ENCODE measurements at regions not wholly inside any gene's neighbourhood (a gene's known extent, or its start where the extent isn't known, plus 50 kb on each side); places are given as distances from the start of the nearest gene placed in this dataset.

DNA sequence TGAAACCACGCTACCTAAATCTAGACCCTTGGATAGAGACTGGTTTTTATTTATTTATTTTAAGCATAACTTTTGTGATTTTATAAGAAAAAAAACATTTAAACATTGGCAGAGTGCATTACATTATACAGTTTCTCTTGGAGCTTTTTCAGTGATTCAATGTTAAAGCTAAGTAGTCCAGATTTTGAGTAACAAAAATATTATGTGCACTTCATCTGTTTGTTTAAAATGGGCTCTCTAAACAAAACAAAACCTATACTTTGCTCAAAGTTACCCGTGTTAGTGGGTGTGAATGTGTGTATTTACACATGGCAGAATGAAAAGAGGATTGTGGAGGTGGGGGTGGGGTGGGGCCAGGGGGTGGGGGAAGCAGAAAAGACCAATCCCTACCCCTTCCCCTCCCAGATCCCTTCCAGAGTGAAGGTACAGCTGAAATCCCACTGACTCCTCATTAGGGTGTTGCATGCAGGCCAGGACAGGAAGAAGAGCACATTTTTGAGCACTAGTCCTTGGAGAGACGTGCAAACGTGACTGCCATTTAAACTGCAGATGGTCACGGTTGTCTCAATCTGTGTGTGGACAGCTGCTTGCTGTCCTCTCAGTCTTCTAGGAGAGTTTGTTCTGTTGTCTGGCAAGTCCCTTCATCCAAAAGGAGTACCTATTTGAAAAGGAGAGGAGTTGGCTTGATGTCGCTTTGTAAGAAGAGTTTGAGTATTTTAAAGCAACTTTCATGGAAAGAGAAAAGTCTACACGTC is 303.0 kb downstream of the ICOS start:
- no peak for DNase-seq

DNA sequence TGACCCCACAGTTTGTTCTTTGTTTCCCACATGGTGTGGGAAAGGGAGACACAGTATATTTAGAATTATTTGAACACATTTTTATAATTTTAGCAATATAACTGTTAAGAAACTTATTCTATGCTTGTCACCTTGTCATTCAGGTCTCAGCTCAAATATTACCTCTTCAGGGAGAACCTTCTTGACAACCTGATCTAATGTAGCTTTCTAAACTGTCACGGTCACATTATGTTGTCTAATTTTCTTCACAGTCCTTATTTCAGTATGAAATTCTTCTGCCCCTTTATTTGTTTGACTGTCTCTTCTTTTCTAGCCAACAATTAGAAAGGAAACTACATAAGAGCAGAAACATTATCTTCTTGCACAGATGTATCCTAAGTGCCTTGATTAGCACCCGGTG is 304.3 kb upstream of the PARD3B start:
- no peak for DNase-seq

GRCh38 chr2:204249437-204249836 is 295.8 kb upstream of the PARD3B start:
- no peak for DNase-seq

GRCh38 chr2:204250692-204251091 is 294.6 kb upstream of the PARD3B start:
- DNase-seq: no peak

DNA sequence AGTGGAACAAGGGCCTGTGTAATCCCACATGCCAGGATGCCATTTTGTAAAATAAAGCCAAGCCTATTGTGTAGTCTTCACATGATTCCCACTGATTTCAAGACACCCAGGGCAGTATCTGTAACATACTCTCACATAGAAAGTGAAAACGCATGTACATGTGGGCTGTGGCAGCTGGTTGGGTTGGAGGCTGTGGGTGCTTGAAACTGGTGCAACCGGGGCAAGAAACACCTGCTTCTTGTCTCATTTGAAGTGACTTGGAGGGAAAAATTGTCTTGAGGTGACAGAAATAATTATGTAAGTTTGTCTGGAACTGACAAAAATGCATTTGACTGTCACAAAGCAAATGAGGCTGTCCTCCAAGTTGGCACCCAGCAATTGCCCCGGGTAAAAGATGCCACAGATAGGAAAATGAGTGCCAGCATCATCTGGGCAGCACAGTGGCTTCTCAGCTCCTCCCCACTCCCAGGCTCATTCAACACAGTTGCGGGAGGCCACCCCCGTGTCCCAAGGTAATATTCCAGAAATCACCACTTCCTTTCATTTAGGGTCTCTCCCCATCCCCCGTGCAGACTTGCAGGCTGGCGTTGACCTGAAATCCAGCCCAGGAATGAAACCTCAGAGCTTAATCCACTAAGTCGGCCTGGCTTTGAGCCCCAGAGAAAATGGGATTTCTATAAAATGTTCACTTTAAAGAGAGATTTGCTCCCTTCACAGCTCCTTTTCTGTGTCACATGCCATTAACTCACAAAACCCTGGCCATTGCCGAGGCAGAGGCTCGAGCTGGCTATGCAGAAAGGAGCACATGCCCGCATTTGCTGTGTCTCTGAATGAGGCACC is 293.9 kb upstream of the PARD3B start:
- no peak for DNase-seq

DNA sequence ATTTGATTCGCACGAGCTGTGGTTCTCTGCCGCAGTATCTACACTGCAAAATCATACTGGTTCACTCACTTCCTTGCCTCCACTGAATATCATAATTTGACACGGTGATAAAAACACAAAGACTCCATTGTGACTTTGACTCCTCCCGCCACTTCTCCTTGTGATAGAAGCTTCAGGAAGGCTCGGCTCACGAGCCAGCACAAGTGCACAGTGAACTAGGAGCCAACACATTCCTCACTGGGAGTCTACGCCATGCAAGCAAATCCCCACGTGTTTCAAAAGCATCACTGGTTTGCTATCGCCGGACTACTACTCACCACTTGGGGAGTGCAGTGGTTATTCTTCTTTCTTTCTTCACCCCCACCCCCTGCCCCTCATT is 293.3 kb upstream of the PARD3B start:
- no peak for DNase-seq

DNA sequence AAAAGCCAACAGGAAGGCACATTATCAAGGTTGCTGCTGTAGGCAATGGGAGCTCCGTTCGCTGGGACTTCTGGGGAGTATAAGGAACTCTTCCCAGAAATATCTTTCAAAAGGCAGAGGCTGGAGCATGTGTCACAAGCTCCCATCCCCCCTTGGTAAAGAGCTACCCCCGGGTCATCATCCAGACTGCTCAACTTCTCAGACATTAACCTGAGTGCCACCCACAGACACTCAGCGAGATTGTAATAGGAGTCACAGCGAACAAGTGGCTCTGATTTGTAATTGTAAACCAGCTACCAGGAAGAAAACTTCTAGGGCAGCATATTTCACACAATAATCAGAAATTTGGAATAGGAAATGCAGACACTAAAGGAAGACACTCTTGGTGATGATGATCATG is 290.2 kb upstream of the PARD3B start:
- no peak for DNase-seq

- DNase-seq: no peak
Observed at GRCh38 chr2:204255526-204255925, 289.7 kb upstream of the PARD3B start.

GRCh38 chr2:204257781-204258180 is 287.5 kb upstream of the PARD3B start:
- no peak for DNase-seq

GRCh38 chr2:204258890-204259289 is 286.4 kb upstream of the PARD3B start:
- no peak for DNase-seq

GRCh38 chr2:204260162-204260877 is 285.0 kb upstream of the PARD3B start:
- no peak for DNase-seq

- no peak for DNase-seq
Observed at GRCh38 chr2:204260901-204261300, 284.4 kb upstream of the PARD3B start.

GRCh38 chr2:204261846-204262245 is 283.4 kb upstream of the PARD3B start:
- DNase-seq: no peak

GRCh38 chr2:204264085-204264553 is 281.2 kb upstream of the PARD3B start:
- DNase-seq: no peak

GRCh38 chr2:204264621-204265140 is 280.6 kb upstream of the PARD3B start:
- DNase-seq: no peak

DNA sequence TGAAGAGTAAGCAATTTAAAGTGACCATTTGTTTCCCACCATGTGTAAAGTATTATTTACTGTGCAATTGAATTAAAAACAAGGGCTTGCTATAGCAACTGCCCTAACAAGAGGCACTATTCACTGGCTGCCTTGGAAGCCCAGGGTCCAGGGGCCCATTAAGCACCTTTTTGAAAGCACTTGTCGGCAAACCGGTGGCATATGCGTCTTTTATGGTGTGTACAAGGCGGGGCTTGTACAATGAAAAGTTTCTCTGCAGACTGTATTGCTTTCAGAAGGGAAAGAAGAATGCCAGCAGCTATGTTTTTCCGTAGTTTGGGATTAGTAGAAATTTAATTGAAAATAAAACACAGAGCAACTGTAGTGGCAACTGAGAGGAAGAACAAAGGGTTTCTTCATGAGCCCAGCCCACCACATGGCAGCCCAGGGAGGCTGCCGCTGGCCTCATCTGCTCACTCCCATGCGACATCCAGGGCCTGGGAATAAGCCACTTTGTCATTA is 279.5 kb upstream of the PARD3B start:
- DNase-seq: no peak

GRCh38 chr2:204268458-204268857 is 276.8 kb upstream of the PARD3B start:
- DNase-seq: no peak

- DNase-seq: no peak
Observed at GRCh38 chr2:204268971-204269370, 276.3 kb upstream of the PARD3B start.

DNA sequence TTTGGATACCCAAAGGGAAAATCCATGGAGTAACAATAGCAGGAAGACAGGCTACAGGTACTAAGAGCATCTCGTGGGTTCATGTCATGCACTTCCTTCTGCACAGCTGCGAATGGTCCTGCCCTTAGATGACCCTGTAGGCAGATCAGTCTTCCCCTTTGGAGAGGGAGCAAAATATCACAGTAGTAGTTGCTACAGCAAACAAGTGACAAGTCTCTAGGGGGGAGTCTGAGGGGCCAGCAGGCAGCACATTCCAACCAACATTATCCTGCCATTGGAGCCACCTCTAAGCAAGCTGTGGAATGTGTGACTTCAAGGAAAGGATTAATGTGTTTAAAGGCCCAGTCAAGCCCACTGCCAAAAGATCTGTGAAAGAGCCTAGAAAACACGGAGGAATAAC is 273.2 kb upstream of the PARD3B start:
- DNase-seq: no peak

DNA sequence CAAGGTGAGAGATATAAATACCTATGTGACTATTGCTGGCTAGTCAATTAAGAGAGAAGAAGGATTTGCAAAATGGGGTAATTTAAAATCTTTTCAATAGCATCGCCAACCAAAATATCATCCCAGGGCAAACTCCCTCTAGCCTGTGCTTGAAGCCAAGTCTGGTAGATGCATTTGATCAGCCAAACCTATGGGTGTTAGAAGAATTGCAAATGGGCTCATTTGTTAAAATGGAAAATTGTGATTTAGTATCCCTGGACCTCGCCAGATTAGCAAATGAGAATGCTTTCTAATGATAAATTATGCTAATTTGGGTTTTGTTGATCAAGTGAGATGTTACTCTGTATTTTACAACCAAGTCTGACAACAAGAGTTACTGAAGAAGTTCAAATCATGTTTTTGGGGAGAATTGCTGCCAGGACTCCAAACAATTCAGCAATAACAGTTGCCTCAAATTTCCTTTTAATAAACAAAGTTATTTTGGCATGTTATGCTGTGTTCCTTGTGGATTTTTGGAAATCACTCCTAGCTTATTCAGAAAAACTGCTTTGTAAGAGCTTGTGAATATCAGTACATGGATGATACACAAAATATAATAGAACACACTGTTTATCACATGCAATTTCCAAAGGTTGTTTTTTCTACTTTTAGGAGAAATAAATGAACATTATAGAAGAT is 272.5 kb upstream of the PARD3B start:
- no peak for DNase-seq

DNA sequence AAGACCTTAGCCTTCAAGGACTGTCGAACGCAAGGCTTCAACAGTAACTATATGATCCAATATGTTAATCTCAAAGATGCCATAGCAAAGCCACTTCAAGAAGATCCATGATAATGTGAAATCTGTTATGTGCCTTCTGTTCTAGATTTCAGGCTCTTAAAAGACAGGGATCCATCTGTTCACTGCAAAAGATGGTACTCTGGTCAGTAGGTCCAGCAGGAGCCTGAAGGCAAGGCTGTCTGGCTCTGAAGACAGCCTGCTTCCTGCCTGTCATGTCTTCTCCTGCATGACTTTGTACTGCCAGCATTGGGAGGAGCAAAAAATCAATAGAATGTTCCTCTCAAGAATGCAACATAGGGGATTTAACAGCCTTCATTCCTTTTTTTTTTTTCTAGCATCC is 270.8 kb upstream of the PARD3B start:
- DNase-seq: no peak

GRCh38 chr2:204274991-204275390 is 270.3 kb upstream of the PARD3B start:
- no peak for DNase-seq

All from activated gamma-delta T cell (primary cell).